ENCODE measurements at regions not wholly inside any gene's neighbourhood (a gene's known extent, or its start where the extent isn't known, plus 50 kb on each side); places are given as distances from the start of the nearest gene placed in this dataset.

DNA sequence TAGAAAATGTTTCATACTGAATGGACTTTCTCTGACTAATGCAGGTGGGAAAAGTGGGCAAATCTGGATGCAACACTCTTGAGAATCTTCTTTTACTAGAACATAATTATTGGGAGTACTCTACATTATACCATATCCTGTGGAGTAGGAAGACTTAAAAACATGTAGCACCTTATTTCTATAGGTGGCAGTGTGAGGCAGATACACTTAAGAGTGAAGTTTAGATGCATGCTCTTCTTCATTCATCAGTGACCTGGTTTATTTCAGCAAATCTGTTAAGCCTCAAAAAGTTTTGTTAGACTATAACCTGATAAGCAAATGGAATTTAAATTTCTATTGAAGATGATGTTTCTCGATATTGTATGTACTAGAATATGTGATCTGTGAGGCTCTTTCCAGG, 1087.1 kb upstream of the LRRN3 start:
- H3K27me3 ChIP-seq (ENCODE audit: control insufficient read depth, insufficient read depth, low read length) = no peaks in the 10 kb centered on the region
- no peak overlapping the region for H4K5ac ChIP-seq (ENCODE audit: low read depth, low read length)
- H4K8ac ChIP-seq (ENCODE audit: low read depth in 2 of 2, low read length in 2 of 2) = no peak overlapping the region
- POLR2A ChIA-PET (ENCODE audit: unreplicated experiment) = no interaction called here
- H2AK9ac ChIP-seq (replicated peaks; ENCODE audit: low read depth, low read length, poor library complexity) = no peak overlapping the region
- H2BK5ac ChIP-seq (ENCODE audit: low read depth, low read length, poor library complexity, severe bottlenecking) = no peak overlapping the region
- no peak overlapping the region for H4K91ac ChIP-seq (ENCODE audit: insufficient read depth, low read depth, low read length)
- no peak overlapping the region for H2AK5ac ChIP-seq (ENCODE audit: low read depth, low read length)
- H3K27ac ChIP-seq (ENCODE audit: insufficient read depth, low read length) = no peak overlapping the region
- no peak overlapping the region for H2BK20ac ChIP-seq (ENCODE audit: low read depth, low read length)
- no peak for DNase-seq
- H2AFZ ChIP-seq (replicated peaks; ENCODE audit: low read length, poor library complexity) = no peak overlapping the region
- no peaks in the 10 kb centered on the region for H3K36me3 ChIP-seq (ENCODE audit: control insufficient read depth, insufficient read depth, low read length)
- no peaks in the 10 kb centered on the region for H3K79me1 ChIP-seq (ENCODE audit: low read depth in 1 of 2, low read length in 2 of 2)
- dilution Hi-C loops (cut with HindIII; ENCODE audit: low sequenced_read_pairs, unreplicated experiment) = no loop called here
- no peak overlapping the region for H3K56ac ChIP-seq (ENCODE audit: extremely low read depth, insufficient read depth, low read length)
- H3K23ac ChIP-seq (ENCODE audit: low read depth, low read length) = no peak overlapping the region
- no peaks in the 10 kb centered on the region for H3K4me1 ChIP-seq (ENCODE audit: control insufficient read depth, insufficient read depth, low read length)
- no peak overlapping the region for H3K18ac ChIP-seq (ENCODE audit: low read depth, low read length)
- no peak overlapping the region for H3K14ac ChIP-seq (replicated peaks; ENCODE audit: low read depth, low read length)
- CTCF ChIA-PET = no interaction called here
- no peaks in the 10 kb centered on the region for H4K20me1 ChIP-seq (ENCODE audit: insufficient read depth, low read length)
- H3K4ac ChIP-seq (ENCODE audit: low read depth, low read length) = no peak overlapping the region
- no peaks in the 10 kb centered on the region; the same call in 1 of the 2 replicates for H3K9me1 ChIP-seq (ENCODE audit: insufficient read depth, low read length)
- no peak overlapping the region for H2BK15ac ChIP-seq (ENCODE audit: low read depth, low read length)
- ATAC-seq (ENCODE audit: low read depth) = no peak
- no peaks in the 10 kb centered on the region for H3K9me3 ChIP-seq (ENCODE audit: control insufficient read depth, insufficient read depth, low read length)
- no CpG with 5 or more reads among the region's 1 CpG for WGBS, 2 experiments (ENCODE audit: extremely low coverage in 2 of 2, insufficient read length in 1 of 2)
- no peak overlapping the region for H3K9ac ChIP-seq (ENCODE audit: low read depth, low read length)
- H3K4me3 ChIP-seq (ENCODE audit: insufficient read depth, low read depth, low read length) = no peak overlapping the region
- BruUV-seq (replicated peaks) = no TSS peak
- H3K4me2 ChIP-seq (ENCODE audit: low read depth, low read length) = no peak overlapping the region
- in situ Hi-C loops (cut with MboI; ENCODE audit: low sequenced_read_pairs) = no loop called here
- no peak for TF ChIP-seq FOS (IDR thresholded peaks at IDR 0.05; ENCODE audit: low read depth, low read length)
- TF ChIP-seq RAD21 (IDR thresholded peaks at IDR 0.05; ENCODE audit: low read length) = no peak
- TF ChIP-seq SMC3 (IDR thresholded peaks at IDR 0.05; ENCODE audit: low read depth, low read length) = no peak
- no peak for TF ChIP-seq ELK1 (IDR thresholded peaks at IDR 0.05; ENCODE audit: borderline replicate concordance, low read depth, low read length)
- TF ChIP-seq RCOR1 (IDR thresholded peaks at IDR 0.05; ENCODE audit: insufficient replicate concordance, low read length) = no peak
- TF ChIP-seq BHLHE40 (IDR thresholded peaks at IDR 0.05; ENCODE audit: low read depth, low read length) = no peak
- no peak for TF ChIP-seq MAZ (IDR thresholded peaks at IDR 0.05; ENCODE audit: borderline replicate concordance, low read depth, low read length)
- no peak for TF ChIP-seq CTCF (conservative IDR thresholded peaks at IDR 0.05; ENCODE audit: low read depth, low read length)
- TF ChIP-seq POLR2A (IDR thresholded peaks at IDR 0.05; ENCODE audit: low read depth, low read length) = no peak
- TF ChIP-seq MXI1 (IDR thresholded peaks at IDR 0.05; ENCODE audit: borderline replicate concordance, low read depth, low read length) = no peak
- TF ChIP-seq CEBPB (IDR thresholded peaks at IDR 0.05; ENCODE audit: low read depth, low read length) = no peak
- intact Hi-C loops (cut with micrococcal nuclease) = no loop called here
- no peak overlapping the region for H2BK120ac ChIP-seq (ENCODE audit: low read depth, low read length)
